H1 (cell line): ENCODE measurements at regions not wholly inside any gene's neighbourhood (a gene's known extent, or its start where the extent isn't known, plus 50 kb on each side); places are given as distances from the start of the nearest gene placed in this dataset.

ENCODE experiments used
- CTBP2 ChIP-seq: IDR thresholded peaks from 2 replicates; pipeline ENCODE4 v1.7.0; 2011; ENCODE audit warnings: borderline replicate concordance, mild to moderate bottlenecking, moderate library complexity, mixed read lengths, low read length; ENCODE audit not compliant: insufficient read depth, insufficient read length
- GABPA ChIP-seq: IDR thresholded peaks from 2 replicates; pipeline ENCODE4 v1.6.1; 2011; ENCODE audit warnings: mild to moderate bottlenecking, low read length, moderate library complexity, borderline replicate concordance; ENCODE audit not compliant: insufficient read depth
- TBP ChIP-seq: IDR thresholded peaks from 2 replicates; pipeline ENCODE4 v1.6.1; 2011; ENCODE audit warnings: low read depth, low read length, improper control_type of control experiment

DNA sequence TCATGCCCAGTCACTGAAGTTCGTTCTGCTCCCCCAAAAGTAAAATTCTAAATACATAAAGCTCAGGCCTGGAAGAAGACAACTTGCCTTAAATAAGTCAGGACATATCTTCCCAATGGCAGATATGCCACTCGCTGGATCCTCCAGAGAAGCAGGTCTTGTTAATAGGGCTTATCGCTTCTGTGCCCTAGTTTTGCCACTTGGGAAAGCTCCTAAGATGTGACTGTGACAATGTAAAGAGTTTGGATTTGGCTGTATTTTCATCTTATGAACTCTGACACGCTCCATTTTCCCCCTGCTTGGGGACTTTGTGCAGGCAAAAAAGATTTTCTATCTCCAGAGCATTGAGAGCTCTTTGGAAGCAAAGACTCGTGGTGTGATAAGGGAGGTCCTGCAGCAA is 279.9 kb downstream of the WDR11 start (continued):
- TF ChIP-seq CTBP2 = no peak
- TF ChIP-seq GABPA = no peak
- no peak for TF ChIP-seq TBP
- TF ChIP-seq, all 59 proteins: peak for 0
